ENCODE measurements at regions not wholly inside any gene's neighbourhood (a gene's known extent, or its start where the extent isn't known, plus 50 kb on each side); places are given as distances from the start of the nearest gene placed in this dataset.

GRCh38 chr13:30112602-30113435 lies 194.5 kb downstream of the KATNAL1 start:
- peak; percentile 68 to 76 for ATAC-seq
- peak overlapping the region; percentile 48 to 69 (median 60) for H3K27ac ChIP-seq
- no peaks in the 10 kb centered on the region for H3K36me3 ChIP-seq
- H3K9me3 ChIP-seq: no peaks in the 10 kb centered on the region
- intact Hi-C loops (cut with DNase I; ENCODE audit: low total_unique reads): loop anchor here (10.0 kb wide), 1 partner anchor 518 kb away; the partner anchor contains the start of gene SLC7A1
- H3K27me3 ChIP-seq: no peaks in the 10 kb centered on the region
- DNase-seq: peak; percentile 58 to 71
- in situ Hi-C loops (cut with MboI; ENCODE audit: low sequenced_read_pairs in 4 of 4): loop anchor here in 3 of 4 donors (5.0 to 10.0 kb wide), 3 partner anchors 266 to 596 kb away; no protein-coding TSS in a partner anchor
- H3K4me3 ChIP-seq: peak overlapping the region in 3 of 4 donors; percentile 16 to 33 (median 27)
- H3K4me1 ChIP-seq: peaks cover 6 to 13% of the 10 kb centered on the region in 2 donors
- peak; percentile 86 to 98 (median 96) for TF ChIP-seq CTCF (IDR thresholded peaks at IDR 0.05 in 4 of 5, conservative IDR thresholded peaks at IDR 0.05 in 1 of 5)
- TF ChIP-seq POLR2A (IDR thresholded peaks at IDR 0.05): no peak

- H3K4me1 ChIP-seq: peaks cover 6 to 13% of the 10 kb centered on the region in 2 donors
- DNase-seq: no peak
- intact Hi-C loops (cut with DNase I; ENCODE audit: low total_unique reads): loop anchor here (10.0 kb wide), 1 partner anchor 517 kb away; the partner anchor contains the start of gene SLC7A1
These were observed 195.5 kb downstream of the KATNAL1 start for GRCh38 chr13:30111810-30112209.

GRCh38 chr13:30110301-30111070 lies 196.9 kb downstream of the KATNAL1 start:
- in situ Hi-C loops (cut with MboI; ENCODE audit: low sequenced_read_pairs in 4 of 4): loop anchor here in 3 of 4 donors (5.0 to 10.0 kb wide), 3 partner anchors 263 to 593 kb away; no protein-coding TSS in a partner anchor
- no peak for TF ChIP-seq POLR2A (IDR thresholded peaks at IDR 0.05)
- no peak for TF ChIP-seq CTCF (IDR thresholded peaks at IDR 0.05 in 4 of 5, conservative IDR thresholded peaks at IDR 0.05 in 1 of 5)
- H3K9me3 ChIP-seq: no peaks in the 10 kb centered on the region
- H3K27me3 ChIP-seq: no peaks in the 10 kb centered on the region
- no peaks in the 10 kb centered on the region for H3K36me3 ChIP-seq
- DNase-seq: no peak
- intact Hi-C loops (cut with DNase I; ENCODE audit: low total_unique reads): loop anchor here (10.0 kb wide), 1 partner anchor 516 kb away; the partner anchor contains the start of gene SLC7A1
- no peak overlapping the region for H3K4me3 ChIP-seq
- H3K4me1 ChIP-seq: peaks cover 4 to 10% of the 10 kb centered on the region in 2 donors
- no peak for ATAC-seq
- H3K27ac ChIP-seq: no peak overlapping the region

More at GRCh38 chr13:30111810-30112209, 195.5 kb downstream of the KATNAL1 start:
- Histone ChIP-seq H3K27ac (no peak overlapping the region), H3K27me3 (no peaks in the 10 kb centered on the region), H3K9me3 (no peaks in the 10 kb centered on the region), H3K36me3 (no peaks in the 10 kb centered on the region), H3K4me3 (no peak overlapping the region)
- no peak for TF ChIP-seq POLR2A (IDR thresholded peaks at IDR 0.05)
- TF ChIP-seq CTCF (IDR thresholded peaks at IDR 0.05 in 4 of 5, conservative IDR thresholded peaks at IDR 0.05 in 1 of 5): no peak
- in situ Hi-C loops (cut with MboI; ENCODE audit: low sequenced_read_pairs in 4 of 4): loop anchor here in 3 of 4 donors (5.0 to 10.0 kb wide), 3 partner anchors 265 to 595 kb away; no protein-coding TSS in a partner anchor
- no peak for ATAC-seq

GRCh38 chr13:30109471-30110135 lies 197.7 kb downstream of the KATNAL1 start:
- Histone ChIP-seq H3K9me3 (no peaks in the 10 kb centered on the region), H3K27me3 (no peaks in the 10 kb centered on the region), H3K4me1 (peaks cover 0 to 5% of the 10 kb centered on the region in 2 donors), H3K27ac (no peak overlapping the region), H3K36me3 (no peaks in the 10 kb centered on the region), H3K4me3 (no peak overlapping the region)
- intact Hi-C loops (cut with DNase I; ENCODE audit: low total_unique reads): loop anchor here (10.0 kb wide), 1 partner anchor 515 kb away; the partner anchor contains the start of gene SLC7A1
- ATAC-seq: no peak
- in situ Hi-C loops (cut with MboI; ENCODE audit: low sequenced_read_pairs in 4 of 4): loop anchor here in 3 of 4 donors (5.0 to 10.0 kb wide), 3 partner anchors 262 to 592 kb away; no protein-coding TSS in a partner anchor
- TF ChIP-seq POLR2A (IDR thresholded peaks at IDR 0.05) (no peak), CTCF (IDR thresholded peaks at IDR 0.05 in 4 of 5, conservative IDR thresholded peaks at IDR 0.05 in 1 of 5) (no peak)
- DNase-seq: no peak

Data from gastrocnemius medialis (tissue), 4 donors.